Renal cortical epithelial cell (primary cell): ENCODE measurements at regions not wholly inside any gene's neighbourhood (a gene's known extent, or its start where the extent isn't known, plus 50 kb on each side); places are given as distances from the start of the nearest gene placed in this dataset.

Source experiments
- DNase-seq: peaks from one replicate; pipeline ENCODE4 v3.0.0-alpha.2; 2011; ENCODE audit warnings: low read depth

DNA sequence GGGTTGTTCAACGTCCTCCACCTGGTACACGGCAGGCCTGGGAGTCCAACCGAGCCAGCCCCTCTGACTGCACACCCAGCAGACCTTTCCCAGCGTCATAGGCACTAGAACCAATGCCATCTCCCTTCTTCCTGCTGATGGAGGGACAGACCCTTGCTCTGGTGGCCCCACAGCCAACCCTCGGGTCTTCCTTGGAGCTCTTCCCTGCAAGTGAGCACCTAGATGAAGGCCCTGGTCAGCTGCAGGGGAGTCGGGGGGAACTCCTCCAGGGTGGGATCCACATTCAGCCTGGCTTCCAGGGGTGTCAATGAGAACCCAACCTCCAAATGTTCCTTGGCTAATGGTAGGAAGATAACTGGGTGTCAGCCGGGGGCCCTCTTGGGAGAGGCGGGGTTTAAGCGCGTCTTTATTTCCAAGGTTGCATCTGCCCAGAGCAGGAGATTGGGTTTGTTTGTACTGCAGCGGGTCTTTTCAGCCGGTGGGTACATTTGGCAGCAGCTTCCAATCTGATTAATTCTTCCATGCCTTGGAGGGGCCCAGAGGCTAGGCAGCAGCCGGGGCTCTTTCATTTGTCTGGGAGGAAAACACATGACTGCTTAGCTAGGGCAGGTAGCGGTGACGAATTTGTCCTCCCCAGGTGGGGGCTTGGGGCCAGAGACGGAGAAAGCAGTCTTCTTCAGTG, 56.0 kb upstream of the SHISAL1 start:
- DNase-seq = no peak

GRCh38 chr22:44366372-44367300, 53.9 kb upstream of the SHISAL1 start:
- no peak for DNase-seq

DNA sequence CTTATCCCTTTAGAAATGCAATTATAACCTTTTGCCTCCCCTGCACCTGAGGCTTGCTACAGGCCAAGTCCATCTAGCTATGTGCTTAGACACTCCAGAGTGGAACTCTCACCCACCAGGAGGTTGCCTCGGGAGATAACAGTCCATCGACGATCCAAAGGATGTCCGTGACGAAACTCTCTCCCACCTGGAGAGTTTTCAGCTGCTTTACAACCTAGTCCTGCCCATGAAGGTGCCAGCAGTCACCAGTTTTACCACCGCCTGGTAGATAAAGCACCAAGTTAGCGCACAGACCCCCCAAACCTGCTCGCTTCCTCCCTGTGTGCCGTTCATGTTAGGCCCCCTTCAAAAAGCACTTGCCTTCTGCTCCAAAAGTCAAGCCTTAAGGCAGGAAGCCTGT, 53.1 kb upstream of the SHISAL1 start:
- no peak for DNase-seq

DNA sequence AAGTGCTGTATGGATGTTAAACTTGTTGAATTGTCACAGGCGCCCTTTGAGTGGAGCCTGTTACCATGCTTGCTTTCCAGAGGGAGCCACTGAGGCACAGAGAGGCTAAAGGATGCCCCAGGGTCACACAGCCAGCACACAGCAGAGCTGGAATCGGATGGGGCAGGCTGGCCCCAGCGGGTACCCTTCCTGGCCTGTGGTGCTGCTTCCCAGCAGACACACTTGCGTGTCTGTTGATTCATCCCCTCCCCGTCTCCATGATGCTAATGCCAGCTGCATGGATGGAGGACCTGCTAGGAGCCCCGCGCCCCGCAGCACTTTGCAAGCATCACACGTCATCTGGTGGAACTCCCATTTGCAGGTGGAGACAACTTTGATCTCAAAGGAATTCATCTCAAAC, 52.4 kb upstream of the SHISAL1 start:
- no peak for DNase-seq

DNA sequence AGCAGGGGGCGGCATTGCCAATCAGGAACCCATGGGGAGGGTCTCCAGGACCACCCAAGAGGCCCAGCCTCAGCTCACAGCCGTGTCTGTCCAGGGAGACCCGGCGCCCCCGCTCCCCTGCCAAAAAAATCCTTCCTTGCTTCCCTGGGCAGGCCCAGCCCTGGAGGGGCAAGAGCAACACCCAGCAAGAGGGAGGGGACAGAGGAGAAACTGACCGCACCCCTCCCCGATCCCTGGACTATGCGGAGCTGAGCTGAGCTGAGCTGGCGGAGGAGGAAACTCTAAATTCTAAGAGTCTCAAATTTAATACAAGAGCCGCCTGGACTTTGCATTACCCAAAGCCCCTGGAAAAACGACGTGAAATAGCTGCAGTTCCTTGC, 52.0 kb upstream of the SHISAL1 start:
- no peak for DNase-seq

GRCh38 chr22:44363980-44364750, 51.4 kb upstream of the SHISAL1 start:
- DNase-seq = no peak

DNA sequence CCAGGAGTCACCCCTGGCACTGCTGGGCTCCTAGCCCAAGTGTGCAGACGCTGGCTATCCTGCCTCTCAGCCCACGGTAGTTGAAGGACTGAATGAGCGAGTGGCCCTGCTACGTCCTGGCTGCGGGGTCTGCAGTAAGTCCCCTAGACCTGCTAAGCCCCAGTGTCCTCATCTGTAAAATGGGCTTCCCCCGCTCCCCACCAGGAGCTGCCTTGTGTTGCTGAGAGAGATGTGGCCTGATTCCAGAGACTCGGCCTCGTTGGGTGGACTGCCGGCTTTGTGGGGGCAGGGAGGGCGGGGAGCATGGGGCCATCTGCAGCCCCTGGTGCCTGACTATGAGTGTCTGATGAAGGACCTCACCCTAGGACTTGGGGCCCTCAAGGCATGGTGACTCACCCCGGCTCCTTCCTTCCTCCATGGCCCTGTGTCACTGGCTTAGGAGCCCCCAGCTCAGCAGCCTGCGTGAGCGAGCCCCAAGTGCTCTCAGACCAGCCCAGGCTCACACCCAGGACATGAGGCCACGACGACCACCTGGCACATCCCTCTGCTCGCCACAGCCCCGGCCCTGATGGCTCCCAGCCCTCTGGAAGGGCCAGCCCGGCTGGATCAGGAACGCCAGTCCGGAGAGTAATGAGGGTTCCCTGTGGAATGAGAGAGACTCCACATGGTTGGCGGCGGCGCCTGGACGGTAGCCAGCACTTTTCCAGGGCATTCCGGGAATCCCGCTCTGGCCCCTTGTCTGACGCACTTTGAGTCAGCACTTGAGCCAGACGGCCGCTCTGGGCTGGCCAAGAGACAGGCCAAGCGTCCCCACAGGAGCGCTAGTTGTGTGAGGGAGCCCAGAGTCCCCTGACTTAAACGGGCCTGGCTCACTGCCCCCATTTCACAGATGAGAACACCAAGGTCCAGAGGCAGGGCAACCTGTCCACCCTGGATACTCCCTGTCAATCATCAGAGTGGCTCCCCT, 50.5 kb upstream of the SHISAL1 start:
- DNase-seq = peak; percentile 33

GRCh38 chr22:44362249-44363012, 49.7 kb upstream of the SHISAL1 start:
- DNase-seq = no peak
